IPS DF 4.7 (cell line): ENCODE measurements at regions not wholly inside any gene's neighbourhood (a gene's known extent, or its start where the extent isn't known, plus 50 kb on each side); places are given as distances from the start of the nearest gene placed in this dataset.
A peak's percentile ranks its signal among the peaks of the same experiment; 100 is the strongest.
"Not testable (repeated sequence)": the region's sequence is repeated elsewhere in the genome, so short reads cannot be mapped to it uniquely, and the experiment has no call there.

Experiments
- DNase-seq: peaks from one replicate; pipeline ENCODE4 v3.0.0-alpha.2; 2013; ENCODE audit warnings: low spot score; ENCODE audit errors: extremely low read depth

- no peak for DNase-seq
These were observed 350.5 kb downstream of the CDC5L start for GRCh38 chr6:44737829-44738528.

GRCh38 chr6:44738601-44739146 lies 351.2 kb downstream of the CDC5L start:
- no peak for DNase-seq

- no peak for DNase-seq
These were observed 351.7 kb downstream of the CDC5L start for GRCh38 chr6:44739181-44739580.

- DNase-seq, result no peak
These were observed 353.1 kb downstream of the CDC5L start for GRCh38 chr6:44740566-44741120.

- no peak for DNase-seq
These were observed 354.7 kb downstream of the CDC5L start for GRCh38 chr6:44742201-44742600.

GRCh38 chr6:44742828-44743372 lies 355.4 kb downstream of the CDC5L start:
- DNase-seq, result no peak

GRCh38 chr6:44760116-44760515 lies 372.6 kb downstream of the CDC5L start:
- not testable (repeated sequence) for DNase-seq

- DNase-seq, result no peak
These were observed 373.5 kb downstream of the CDC5L start for GRCh38 chr6:44761046-44761445.

- DNase-seq, result no peak
These were observed 375.0 kb downstream of the CDC5L start for GRCh38 chr6:44762496-44762895.

GRCh38 chr6:44771647-44772415 lies 384.3 kb downstream of the CDC5L start:
- peak; percentile 71 for DNase-seq

- DNase-seq, result no peak
These were observed 385.3 kb downstream of the CDC5L start for GRCh38 chr6:44772838-44773237.

- DNase-seq, result no peak
These were observed 387.6 kb downstream of the CDC5L start for GRCh38 chr6:44775121-44775520.

- no peak for DNase-seq
These were observed 388.8 kb downstream of the CDC5L start for GRCh38 chr6:44776344-44776743.

GRCh38 chr6:44778513-44778912 lies 391.0 kb downstream of the CDC5L start:
- no peak for DNase-seq
